Astrocyte (in vitro differentiated cells and primary cell): ENCODE measurements at regions not wholly inside any gene's neighbourhood (a gene's known extent, or its start where the extent isn't known, plus 50 kb on each side); places are given as distances from the start of the nearest gene placed in this dataset.

Source experiments
- EZH2 ChIP-seq: IDR thresholded peaks from 2 replicates; pipeline ENCODE4 v1.6.1; 2012; ENCODE audit warnings: mild to moderate bottlenecking, low read length, inconsistent platforms; ENCODE audit not compliant: insufficient read depth
- TF ChIP-seq, protein P1 (sequence below): IDR thresholded peaks from 2 replicates; pipeline ENCODE4 v1.5.1; 2011; ENCODE audit warnings: low read depth, mild to moderate bottlenecking, inconsistent platforms, low read length, moderate library complexity; ENCODE audit not compliant: insufficient read depth

DNA sequence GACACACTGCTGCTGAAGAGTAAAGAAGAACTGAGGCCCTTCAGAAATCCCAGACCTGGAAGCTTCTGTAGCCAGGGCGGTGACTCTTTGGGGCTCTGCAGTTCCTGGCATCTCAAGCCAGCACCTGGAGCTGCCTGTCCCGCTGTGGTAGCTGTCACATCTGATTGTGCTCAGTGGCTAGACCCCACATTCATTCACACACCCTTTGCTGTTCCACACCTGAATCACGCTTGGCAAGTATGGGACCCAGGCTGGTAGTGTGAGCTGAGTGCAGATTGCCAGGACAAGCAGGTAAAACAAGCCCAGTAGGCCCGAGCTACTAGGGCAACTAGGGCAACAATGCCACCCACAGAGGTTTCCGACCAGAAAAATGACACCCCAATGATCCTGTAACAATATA lies 218.2 kb downstream of the VGLL3 start:
- no peak for TF ChIP-seq EZH2
- TF ChIP-seq, protein P1, sequence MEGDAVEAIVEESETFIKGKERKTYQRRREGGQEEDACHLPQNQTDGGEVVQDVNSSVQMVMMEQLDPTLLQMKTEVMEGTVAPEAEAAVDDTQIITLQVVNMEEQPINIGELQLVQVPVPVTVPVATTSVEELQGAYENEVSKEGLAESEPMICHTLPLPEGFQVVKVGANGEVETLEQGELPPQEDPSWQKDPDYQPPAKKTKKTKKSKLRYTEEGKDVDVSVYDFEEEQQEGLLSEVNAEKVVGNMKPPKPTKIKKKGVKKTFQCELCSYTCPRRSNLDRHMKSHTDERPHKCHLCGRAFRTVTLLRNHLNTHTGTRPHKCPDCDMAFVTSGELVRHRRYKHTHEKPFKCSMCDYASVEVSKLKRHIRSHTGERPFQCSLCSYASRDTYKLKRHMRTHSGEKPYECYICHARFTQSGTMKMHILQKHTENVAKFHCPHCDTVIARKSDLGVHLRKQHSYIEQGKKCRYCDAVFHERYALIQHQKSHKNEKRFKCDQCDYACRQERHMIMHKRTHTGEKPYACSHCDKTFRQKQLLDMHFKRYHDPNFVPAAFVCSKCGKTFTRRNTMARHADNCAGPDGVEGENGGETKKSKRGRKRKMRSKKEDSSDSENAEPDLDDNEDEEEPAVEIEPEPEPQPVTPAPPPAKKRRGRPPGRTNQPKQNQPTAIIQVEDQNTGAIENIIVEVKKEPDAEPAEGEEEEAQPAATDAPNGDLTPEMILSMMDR = no peak
